ENCODE measurements at regions not wholly inside any gene's neighbourhood (a gene's known extent, or its start where the extent isn't known, plus 50 kb on each side); places are given as distances from the start of the nearest gene placed in this dataset.

DNA sequence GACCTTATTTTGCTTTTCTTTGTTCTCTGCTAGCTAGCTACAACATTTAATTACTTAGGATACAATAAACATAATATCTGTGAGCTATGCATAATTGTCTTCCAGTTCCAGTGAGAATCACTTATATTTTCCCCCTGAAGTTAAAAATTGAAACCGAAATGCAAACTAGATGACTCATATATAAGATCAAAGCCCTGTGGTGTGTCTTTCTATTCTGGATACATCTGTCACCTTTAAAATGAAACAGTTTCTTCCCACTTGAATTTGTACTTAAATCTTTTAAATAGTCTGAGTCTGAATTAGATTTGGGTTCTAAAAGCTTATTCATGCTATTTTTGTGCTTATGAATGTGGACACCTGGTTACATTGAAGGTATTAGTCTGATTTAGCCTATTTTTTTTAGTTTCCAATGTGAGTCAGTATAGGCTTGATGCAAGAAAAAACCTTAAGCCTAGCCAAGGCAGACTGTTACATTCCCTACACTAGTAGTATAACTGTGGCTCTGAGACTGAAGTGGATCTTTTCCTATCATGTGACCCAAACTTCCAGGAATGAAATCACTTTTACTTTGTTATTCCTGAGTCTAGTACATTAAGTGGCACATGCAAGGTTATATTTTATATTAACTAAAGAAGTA lies 703.5 kb upstream of the RGMB start:
- TF ChIP-seq ZNF707 (tag by site-specific recombination; IDR thresholded peaks at IDR 0.05) (no peak), ZNF843 (tag by site-specific recombination; IDR thresholded peaks at IDR 0.05) (no peak)
